ENCODE measurements at regions not wholly inside any gene's neighbourhood (a gene's known extent, or its start where the extent isn't known, plus 50 kb on each side); places are given as distances from the start of the nearest gene placed in this dataset.
"Not testable (repeated sequence)": the region's sequence is repeated elsewhere in the genome, so short reads cannot be mapped to it uniquely, and the experiment has no call there.

GRCh38 chr1:224029286-224030025 is 84.5 kb upstream of the FBXO28 start:
- DNase-seq (ENCODE audit: low read depth in 2 of 2), result not testable (repeated sequence)

GRCh38 chr1:224028802-224029201 is 85.1 kb upstream of the FBXO28 start:
- not testable (repeated sequence) for DNase-seq (ENCODE audit: low read depth in 2 of 2)

GRCh38 chr1:224023122-224023521 is 90.8 kb upstream of the FBXO28 start:
- not testable (repeated sequence) for DNase-seq (ENCODE audit: low read depth in 2 of 2)

GRCh38 chr1:224022249-224022970 is 91.5 kb upstream of the FBXO28 start:
- DNase-seq (ENCODE audit: low read depth in 2 of 2), result not testable (repeated sequence)

- not testable (repeated sequence) for DNase-seq (ENCODE audit: low read depth in 2 of 2)
These were observed 94.0 kb upstream of the FBXO28 start for GRCh38 chr1:224019866-224020265.

GRCh38 chr1:224015782-224016181 is 98.1 kb upstream of the FBXO28 start:
- peak in 1 of 2 donors; percentile 12 for DNase-seq (ENCODE audit: low read depth in 2 of 2)

- no peak for DNase-seq (ENCODE audit: low read depth in 2 of 2)
These were observed 99.6 kb upstream of the FBXO28 start for GRCh38 chr1:224014330-224014649.

GRCh38 chr1:224013626-224014329 is 100.1 kb upstream of the FBXO28 start:
- peak in 1 of 2 donors; percentile 17 for DNase-seq (ENCODE audit: low read depth in 2 of 2)

GRCh38 chr1:224012807-224013434 is 101.0 kb upstream of the FBXO28 start:
- DNase-seq (ENCODE audit: low read depth in 2 of 2), result not testable (repeated sequence)

GRCh38 chr1:224012162-224012561 is 101.7 kb upstream of the FBXO28 start:
- DNase-seq (ENCODE audit: low read depth in 2 of 2), result not testable (repeated sequence)

- not testable (repeated sequence) for DNase-seq (ENCODE audit: low read depth in 2 of 2)
These were observed 102.2 kb upstream of the FBXO28 start for GRCh38 chr1:224011751-224012150.

GRCh38 chr1:224011153-224011552 is 102.8 kb upstream of the FBXO28 start:
- not testable (repeated sequence) for DNase-seq (ENCODE audit: low read depth in 2 of 2)

GRCh38 chr1:224005973-224006372 is 107.9 kb upstream of the FBXO28 start:
- DNase-seq (ENCODE audit: low read depth in 2 of 2), result not testable (repeated sequence)

GRCh38 chr1:224004552-224005315 is 109.2 kb upstream of the FBXO28 start:
- DNase-seq (ENCODE audit: low read depth in 2 of 2), result peak; percentile 39 to 52

GRCh38 chr1:224003896-224004295 is 110.0 kb upstream of the FBXO28 start:
- not testable (repeated sequence) for DNase-seq (ENCODE audit: low read depth in 2 of 2)

- not testable (repeated sequence) for DNase-seq (ENCODE audit: low read depth in 2 of 2)
These were observed 112.2 kb upstream of the FBXO28 start for GRCh38 chr1:224001757-224002156.

GRCh38 chr1:223999761-224000160 is 114.2 kb upstream of the FBXO28 start:
- DNase-seq (ENCODE audit: low read depth in 2 of 2), result not testable (repeated sequence)

- not testable (repeated sequence) for DNase-seq (ENCODE audit: low read depth in 2 of 2)
These were observed 115.0 kb upstream of the FBXO28 start for GRCh38 chr1:223998676-223999455.

GRCh38 chr1:223996376-223996775 is 117.5 kb upstream of the FBXO28 start:
- DNase-seq (ENCODE audit: low read depth in 2 of 2), result not testable (repeated sequence)

Measured in lung microvascular endothelial cell (primary cell).